CD8-positive, alpha-beta memory T cell (primary cell): ENCODE measurements at regions not wholly inside any gene's neighbourhood (a gene's known extent, or its start where the extent isn't known, plus 50 kb on each side); places are given as distances from the start of the nearest gene placed in this dataset.

Experiments
- CTCF ChIA-PET: fragments of 350-600 bp; sonication (Branson Sonifier 250); formaldehyde crosslinking; loops from one replicate; lab custom pipeline; 2021; ENCODE audit warnings: antibody characterized with exemption; lab: Charles Lee
- POLR2A ChIA-PET: fragments of 350-600 bp; sonication (Branson Sonifier 250); formaldehyde crosslinking; loops from one replicate; lab custom pipeline; 2021; ENCODE audit warnings: antibody characterized with exemption; lab: Charles Lee
- DNase-seq, 5 donors: peaks; one replicate each; pipeline versions ENCODE4 v3.0.0 to v3.0.0-alpha.2; 2020 to 2022; ENCODE audit warnings: mixed read lengths in 1 of 5
- H3K27ac ChIP-seq: one replicate; pipeline ENCODE4 v1.7.0; 2013; ENCODE audit warnings: low read depth, mild to moderate bottlenecking, low read length, moderate library complexity
- H3K27me3 ChIP-seq: 2 replicates; pipeline ENCODE4 v1.7.0; 2013; ENCODE audit warnings: low read length, mild to moderate bottlenecking; ENCODE audit not compliant: insufficient read depth, poor library complexity, severe bottlenecking
- H3K36me3 ChIP-seq: 2 replicates; pipeline ENCODE4 v1.7.0; 2013; ENCODE audit warnings: mild to moderate bottlenecking, low read length, moderate library complexity; ENCODE audit not compliant: insufficient read depth
- H3K4me1 ChIP-seq: 2 replicates; pipeline ENCODE4 v1.7.0; 2013; ENCODE audit warnings: mild to moderate bottlenecking, low read length, moderate library complexity; ENCODE audit not compliant: insufficient read depth
- H3K4me3 ChIP-seq: 2 replicates; pipeline ENCODE4 v1.7.0; 2013; ENCODE audit warnings: mild to moderate bottlenecking, low read length
- H3K9me3 ChIP-seq: 2 replicates; pipeline ENCODE4 v1.7.0; 2013; ENCODE audit warnings: mild to moderate bottlenecking, low read length
- H3K27ac Mint-ChIP-seq, 8 donors: one replicate each; pipeline ENCODE4 v1.8.0; 2020 to 2021; ENCODE audit warnings: mixed read lengths in 8 of 8, mild to moderate bottlenecking in 6 of 8, inconsistent platforms in 3 of 8, moderate library complexity in 3 of 8
- H3K27me3 Mint-ChIP-seq, 2 donors: one replicate each; pipeline ENCODE4 v1.8.0; 2020 to 2021; ENCODE audit warnings: mixed read lengths in 2 of 2, mild to moderate bottlenecking in 1 of 2, moderate library complexity in 1 of 2
- H3K36me3 Mint-ChIP-seq, 3 donors: one replicate each; pipeline ENCODE4 v1.8.0; 2020 to 2021; ENCODE audit warnings: mixed read lengths in 3 of 3, inconsistent platforms in 1 of 3, mild to moderate bottlenecking in 1 of 3
- H3K4me1 Mint-ChIP-seq, 3 donors: one replicate each; pipeline ENCODE4 v1.8.0; 2020 to 2021; ENCODE audit warnings: mixed read lengths in 3 of 3, inconsistent platforms in 1 of 3, mild to moderate bottlenecking in 1 of 3
- H3K4me3 Mint-ChIP-seq, 7 donors: one replicate each; pipeline ENCODE4 v1.8.0; 2020 to 2021; ENCODE audit warnings: mixed read lengths in 7 of 7, mild to moderate bottlenecking in 6 of 7, moderate library complexity in 4 of 7, inconsistent platforms in 2 of 7
- H3K9me3 Mint-ChIP-seq, 5 donors: one replicate each; pipeline ENCODE4 v1.8.0; 2020 to 2022; ENCODE audit warnings: mixed read lengths in 5 of 5, mild to moderate bottlenecking in 3 of 5, moderate library complexity in 2 of 5, inconsistent platforms in 1 of 5

DNA sequence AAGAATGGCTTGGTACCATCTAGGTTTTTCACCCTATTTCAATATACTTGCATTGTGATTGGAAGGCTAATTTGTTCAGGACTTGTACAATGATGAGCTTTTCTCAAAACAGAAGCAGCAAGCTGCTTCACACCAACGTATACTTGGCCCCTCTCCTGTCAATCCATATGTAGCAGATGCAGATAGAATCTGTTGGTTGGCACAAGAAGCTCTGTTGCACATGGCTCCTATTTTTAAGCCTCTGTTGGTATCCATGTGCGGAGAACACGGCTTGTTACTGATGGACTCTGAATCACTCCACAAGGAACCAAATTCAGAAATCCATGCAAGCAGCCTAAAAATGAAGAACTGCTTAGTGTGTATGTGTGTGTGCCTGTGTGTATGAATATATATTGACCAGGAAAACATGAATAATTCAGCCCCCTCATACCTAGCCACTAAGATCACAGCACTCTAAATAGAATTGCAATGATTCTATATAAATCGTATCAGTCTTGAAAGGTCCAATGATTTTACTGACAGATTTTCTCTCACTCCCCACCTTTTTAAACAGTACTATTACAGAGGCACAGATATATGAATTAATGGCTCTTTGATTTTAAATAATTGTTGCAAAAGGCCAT lies 258.4 kb upstream of the DPYD start:
- H3K27ac Mint-ChIP-seq, result no peak overlapping the region
- no peaks in the 10 kb centered on the region for H3K36me3 Mint-ChIP-seq
- no peaks in the 10 kb centered on the region for H3K27me3 Mint-ChIP-seq

DNA sequence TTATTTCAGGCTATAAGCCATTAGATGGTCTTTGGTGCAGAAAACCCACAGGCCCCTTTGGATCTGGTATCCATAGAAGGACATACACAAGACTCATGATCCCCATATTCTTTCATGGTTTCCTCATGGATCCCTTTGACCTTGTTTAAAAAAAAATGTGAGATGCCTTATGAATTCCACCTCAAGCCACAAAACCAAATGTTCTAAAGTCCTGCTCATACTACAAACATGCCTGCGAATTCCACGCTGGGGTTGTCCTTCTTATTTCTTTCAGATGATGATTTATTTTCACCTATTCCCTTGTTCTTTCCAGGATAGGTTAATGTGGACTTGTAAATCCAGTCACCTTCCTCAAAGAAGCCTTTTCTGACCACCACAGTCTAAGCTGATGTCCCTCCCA lies 256.9 kb upstream of the DPYD start:
- Histone ChIP-seq H3K4me3 (no peak overlapping the region), H3K9me3 (no peaks in the 10 kb centered on the region), H3K27me3 (no peaks in the 10 kb centered on the region), H3K4me1 (no peaks in the 10 kb centered on the region), H3K36me3 (no peaks in the 10 kb centered on the region), H3K27ac (no peak overlapping the region)
- POLR2A ChIA-PET, result no interaction called here
- H3K9me3 Mint-ChIP-seq, result peaks cover 0 to 1% (median 0%) of the 10 kb centered on the region in 5 donors
- no peaks in the 10 kb centered on the region for H3K36me3 Mint-ChIP-seq
- H3K27ac Mint-ChIP-seq, result no peak overlapping the region
- no peaks in the 10 kb centered on the region for H3K27me3 Mint-ChIP-seq
- no peak for DNase-seq
- H3K4me1 Mint-ChIP-seq, result no peaks in the 10 kb centered on the region
- CTCF ChIA-PET, result no interaction called here
- H3K4me3 Mint-ChIP-seq, result no peak overlapping the region

More for the DNA sequence above, 258.4 kb upstream of the DPYD start:
- Histone ChIP-seq H3K4me1 (no peaks in the 10 kb centered on the region), H3K27me3 (no peaks in the 10 kb centered on the region), H3K27ac (no peak overlapping the region), H3K9me3 (no peaks in the 10 kb centered on the region), H3K36me3 (no peaks in the 10 kb centered on the region), H3K4me3 (no peak overlapping the region)
- DNase-seq, result no peak
- ChIA-PET POLR2A (no interaction called here), CTCF (no interaction called here)
- H3K4me3 Mint-ChIP-seq, result no peak overlapping the region
- no peaks in the 10 kb centered on the region for H3K9me3 Mint-ChIP-seq
- no peaks in the 10 kb centered on the region for H3K4me1 Mint-ChIP-seq

- DNase-seq, result no peak
- Histone ChIP-seq H3K27ac (no peak overlapping the region), H3K36me3 (no peaks in the 10 kb centered on the region), H3K27me3 (no peaks in the 10 kb centered on the region), H3K4me3 (no peak overlapping the region), H3K9me3 (no peaks in the 10 kb centered on the region), H3K4me1 (no peaks in the 10 kb centered on the region)
- no peaks in the 10 kb centered on the region for H3K36me3 Mint-ChIP-seq
- ChIA-PET CTCF (no interaction called here), POLR2A (no interaction called here)
- H3K4me3 Mint-ChIP-seq, result no peak overlapping the region
- no peaks in the 10 kb centered on the region for H3K27me3 Mint-ChIP-seq
- no peak overlapping the region for H3K27ac Mint-ChIP-seq
- peaks cover 0 to 1% (median 0%) of the 10 kb centered on the region in 5 donors for H3K9me3 Mint-ChIP-seq
- H3K4me1 Mint-ChIP-seq, result no peaks in the 10 kb centered on the region
Measured at GRCh38 chr1:98176936-98177335, 256.1 kb upstream of the DPYD start.

- H3K27me3 Mint-ChIP-seq, result no peaks in the 10 kb centered on the region
- no peak overlapping the region for H3K4me3 Mint-ChIP-seq
- POLR2A ChIA-PET, result no interaction called here
- CTCF ChIA-PET, result no interaction called here
- Histone ChIP-seq H3K27me3 (no peaks in the 10 kb centered on the region), H3K9me3 (no peaks in the 10 kb centered on the region), H3K4me3 (no peak overlapping the region), H3K4me1 (no peaks in the 10 kb centered on the region), H3K36me3 (no peaks in the 10 kb centered on the region), H3K27ac (no peak overlapping the region)
- no peak overlapping the region for H3K27ac Mint-ChIP-seq
- H3K9me3 Mint-ChIP-seq, result peaks cover 0 to 1% (median 0%) of the 10 kb centered on the region in 5 donors
- no peak for DNase-seq
- no peaks in the 10 kb centered on the region for H3K36me3 Mint-ChIP-seq
- H3K4me1 Mint-ChIP-seq, result peaks cover 0 to 3% (median 0%) of the 10 kb centered on the region in 3 donors
Measured at GRCh38 chr1:98176414-98176813, 255.6 kb upstream of the DPYD start.

GRCh38 chr1:98172578-98172977 lies 251.7 kb upstream of the DPYD start:
- peaks cover 0 to 4% (median 0%) of the 10 kb centered on the region in 3 donors for H3K4me1 Mint-ChIP-seq
- no peak overlapping the region for H3K4me3 Mint-ChIP-seq
- DNase-seq, result no peak
- Histone ChIP-seq H3K27ac (no peak overlapping the region), H3K36me3 (no peaks in the 10 kb centered on the region), H3K27me3 (no peaks in the 10 kb centered on the region), H3K4me3 (no peak overlapping the region), H3K4me1 (no peaks in the 10 kb centered on the region), H3K9me3 (no peaks in the 10 kb centered on the region)
- H3K27me3 Mint-ChIP-seq, result peaks cover 0 to 2% of the 10 kb centered on the region in 2 donors
- no peaks in the 10 kb centered on the region for H3K36me3 Mint-ChIP-seq
- CTCF ChIA-PET, result no interaction called here
- POLR2A ChIA-PET, result no interaction called here
- H3K9me3 Mint-ChIP-seq, result peaks cover 0 to 1% (median 0%) of the 10 kb centered on the region in 5 donors
- no peak overlapping the region for H3K27ac Mint-ChIP-seq

- peaks cover 0 to 1% (median 0%) of the 10 kb centered on the region in 5 donors for H3K9me3 Mint-ChIP-seq
- no peak overlapping the region for H3K27ac Mint-ChIP-seq
- peaks cover 0 to 4% (median 0%) of the 10 kb centered on the region in 3 donors for H3K4me1 Mint-ChIP-seq
- POLR2A ChIA-PET, result no interaction called here
- H3K36me3 Mint-ChIP-seq, result no peaks in the 10 kb centered on the region
- Histone ChIP-seq H3K4me3 (no peak overlapping the region), H3K27me3 (no peaks in the 10 kb centered on the region), H3K4me1 (no peaks in the 10 kb centered on the region), H3K9me3 (no peaks in the 10 kb centered on the region), H3K36me3 (no peaks in the 10 kb centered on the region), H3K27ac (no peak overlapping the region)
- H3K4me3 Mint-ChIP-seq, result no peak overlapping the region
- peaks cover 0 to 2% of the 10 kb centered on the region in 2 donors for H3K27me3 Mint-ChIP-seq
- no peak for DNase-seq
- CTCF ChIA-PET, result no interaction called here
Measured at GRCh38 chr1:98172022-98172421, 251.2 kb upstream of the DPYD start.

DNA sequence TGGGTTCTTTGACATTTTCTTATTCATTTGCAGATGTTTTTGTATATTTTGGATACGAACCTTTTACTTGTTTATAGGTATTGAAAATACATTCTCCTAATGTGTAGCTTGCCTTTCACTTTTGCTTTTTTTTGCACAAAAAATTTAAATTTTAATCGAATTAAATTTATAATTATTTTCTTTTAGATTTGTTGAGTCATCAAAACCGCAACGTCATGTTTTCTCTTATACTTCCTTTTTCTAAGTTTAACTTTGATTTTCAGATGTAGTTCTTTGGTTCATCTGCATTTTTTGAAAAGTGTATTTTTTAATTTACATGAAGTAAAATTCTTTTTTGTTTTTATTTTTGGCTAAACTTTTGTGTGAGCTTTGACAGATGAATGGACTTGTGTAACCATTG lies 243.7 kb upstream of the DPYD start:
- CTCF ChIA-PET, result no interaction called here
- DNase-seq, result no peak
- Histone ChIP-seq H3K27ac (no peak overlapping the region), H3K36me3 (no peaks in the 10 kb centered on the region), H3K27me3 (no peaks in the 10 kb centered on the region), H3K4me3 (no peak overlapping the region), H3K4me1 (no peaks in the 10 kb centered on the region), H3K9me3 (no peaks in the 10 kb centered on the region)
- Mint-ChIP-seq H3K9me3 (peaks cover 0 to 6% (median 0%) of the 10 kb centered on the region in 5 donors), H3K4me3 (no peak overlapping the region), H3K27me3 (peaks cover 1 to 3% of the 10 kb centered on the region in 2 donors), H3K27ac (no peak overlapping the region), H3K4me1 (peaks cover 0 to 2% (median 0%) of the 10 kb centered on the region in 3 donors), H3K36me3 (no peaks in the 10 kb centered on the region)
- POLR2A ChIA-PET, result no interaction called here

DNA sequence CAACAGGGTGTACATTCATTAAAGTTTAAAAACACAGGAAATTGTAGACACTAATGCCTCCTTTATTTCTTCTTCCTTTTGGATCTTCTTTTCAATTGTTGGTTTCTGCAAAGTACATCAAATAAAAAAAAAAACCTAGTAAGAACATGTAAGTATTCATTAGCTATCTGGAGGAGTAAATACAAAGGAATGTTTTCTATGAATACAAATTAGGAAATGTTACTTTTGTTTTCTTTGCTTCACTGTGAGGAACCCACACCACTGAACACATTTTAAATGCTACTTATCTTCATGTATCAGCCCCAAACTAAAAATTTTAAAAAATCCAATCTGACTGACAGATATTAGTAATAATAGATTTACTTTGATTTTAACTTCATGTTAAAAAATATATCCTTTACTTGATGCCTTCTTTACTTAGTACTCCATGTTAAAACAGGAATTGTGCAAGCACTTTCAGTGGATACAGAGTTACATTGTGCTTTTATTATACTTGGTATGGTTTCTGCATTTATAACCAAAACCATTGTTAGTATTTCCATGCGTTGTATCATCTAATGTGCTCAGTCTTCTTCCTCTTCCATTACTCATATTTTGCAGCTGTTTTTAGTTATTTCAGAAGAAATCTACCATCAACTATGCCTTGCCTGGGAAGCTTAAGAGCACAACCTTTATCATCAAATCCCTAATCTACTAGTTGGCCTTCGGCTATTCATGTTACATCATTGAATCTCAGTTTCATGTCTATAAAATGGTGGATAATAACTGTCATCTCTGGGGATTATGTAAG lies 236.9 kb upstream of the DPYD start:
- Mint-ChIP-seq H3K4me1 (no peaks in the 10 kb centered on the region), H3K27me3 (peaks cover under 1 to 18% of the 10 kb centered on the region in 2 donors), H3K4me3 (no peak overlapping the region), H3K36me3 (no peaks in the 10 kb centered on the region), H3K9me3 (peaks cover 0 to 6% (median 4%) of the 10 kb centered on the region in 5 donors), H3K27ac (no peak overlapping the region)
- no peak for DNase-seq
- Histone ChIP-seq H3K27me3 (no peaks in the 10 kb centered on the region), H3K27ac (no peak overlapping the region), H3K4me3 (no peak overlapping the region), H3K4me1 (no peaks in the 10 kb centered on the region), H3K36me3 (no peaks in the 10 kb centered on the region), H3K9me3 (no peaks in the 10 kb centered on the region)
- ChIA-PET POLR2A (no interaction called here), CTCF (no interaction called here)
